PC-3 (cell line): ENCODE measurements at regions not wholly inside any gene's neighbourhood (a gene's known extent, or its start where the extent isn't known, plus 50 kb on each side); places are given as distances from the start of the nearest gene placed in this dataset.

ENCODE experiments used
- ATAC-seq: fragments of 200-7000 bp; cut with Tn5 transposase; 2 replicates; pipeline ENCODE4 v1.9.1; 2020; ENCODE audit warnings: mild to moderate bottlenecking, moderate library complexity
- BruUV-seq: library from RNA; stranded (reverse); fragments of 400-500 nt; replicated peaks from 2 replicates; lab custom pipeline; 2021; lab: Mats Ljungman, UMichigan
- CTCF ChIA-PET: fragments of 300-600 bp; sonication (Branson Sonifier 250); formaldehyde crosslinking; loops from one replicate; lab custom pipeline; 2022; ENCODE audit warnings: antibody characterized with exemption; lab: Charles Lee
- POLR2A ChIA-PET: fragments of 300-600 bp; sonication (Branson Sonifier 250); formaldehyde crosslinking; loops from one replicate; lab custom pipeline; 2022; ENCODE audit warnings: antibody characterized with exemption; ENCODE audit not compliant: unreplicated experiment; lab: Charles Lee
- DNase-seq: peaks from one replicate; pipeline ENCODE4 v3.0.0-alpha.2; 2015
- H2AFZ ChIP-seq: fragments of 300-600 bp; sonication (generic); 2 replicates; pipeline ENCODE4 v1.6.0; 2016; ENCODE audit warnings: antibody characterized with exemption, low read length
- H3F3A ChIP-seq: fragments of 300-600 bp; sonication (generic); one replicate; pipeline ENCODE4 v1.6.0; 2017; ENCODE audit warnings: antibody characterized with exemption, low read length, control low read depth, mild to moderate bottlenecking; ENCODE audit not compliant: unreplicated experiment
- H3K27ac ChIP-seq: fragments of 300-600 bp; sonication (generic); 2 replicates; pipeline ENCODE4 v1.5.1; 2016; ENCODE audit warnings: mild to moderate bottlenecking, low read length
- H3K27me3 ChIP-seq: fragments of 300-600 bp; sonication (generic); 2 replicates; pipeline ENCODE4 v1.6.1; 2016; ENCODE audit warnings: low read length, mixed read lengths
- H3K36me3 ChIP-seq: fragments of 300-600 bp; sonication (generic); 2 replicates; pipeline ENCODE4 v1.6.1; 2016; ENCODE audit warnings: low read depth, mixed run types, low read length, mixed read lengths
- H3K4me1 ChIP-seq: fragments of 300-600 bp; sonication (generic); 2 replicates; pipeline ENCODE4 v1.5.1; 2016; ENCODE audit warnings: low read length; ENCODE audit not compliant: insufficient read depth
- H3K4me2 ChIP-seq: fragments of 300-600 bp; sonication (generic); 2 replicates; pipeline ENCODE4 v1.6.0; 2016; ENCODE audit warnings: low read length
- H3K4me3 ChIP-seq: fragments of 300-600 bp; sonication (generic); 2 replicates; pipeline ENCODE4 v1.5.1; 2016; ENCODE audit warnings: mild to moderate bottlenecking, low read length, mixed read lengths
- H3K79me2 ChIP-seq: fragments of 300-600 bp; sonication (generic); 2 replicates; pipeline ENCODE4 v1.6.1; 2017; ENCODE audit warnings: low read length, mixed read lengths
- H3K9ac ChIP-seq: fragments of 300-600 bp; sonication (generic); 2 replicates; pipeline ENCODE4 v1.6.0; 2016; ENCODE audit warnings: mild to moderate bottlenecking, low read length
- H3K9me2 ChIP-seq: fragments of 300-600 bp; sonication (generic); replicated peaks from 2 replicates; pipeline ENCODE4 v1.6.1; 2016; ENCODE audit warnings: mixed run types, low read length, mixed read lengths
- H3K9me3 ChIP-seq: fragments of 300-600 bp; sonication (generic); 2 replicates; pipeline ENCODE4 v1.6.1; 2016; ENCODE audit warnings: low read length, mixed read lengths
- H4K20me1 ChIP-seq: fragments of 300-600 bp; sonication (generic); 2 replicates; pipeline ENCODE4 v1.6.1; 2016; ENCODE audit warnings: low read length, mixed read lengths
- EZH2 ChIP-seq: fragments of 300-600 bp; sonication (generic); IDR thresholded peaks from one replicate; pipeline ENCODE4 v1.6.1; 2017; ENCODE audit warnings: antibody characterized with exemption, mild to moderate bottlenecking, low read length; ENCODE audit not compliant: unreplicated experiment
- EZH2phosphoT487 ChIP-seq: fragments of 300-600 bp; sonication (generic); IDR thresholded peaks from 2 replicates; pipeline ENCODE4 v1.6.1; 2018; ENCODE audit warnings: mild to moderate bottlenecking, antibody characterized with exemption, low read length, borderline replicate concordance
- intact Hi-C: fragments of 100-400 bp; cut with micrococcal nuclease; formaldehyde crosslinking; loops from 2 replicates; pipeline ENCODE4 v1.9.0; 2023
- TF ChIP-seq, protein P1 (sequence below): fragments of 300-600 bp; sonication (generic); conservative IDR thresholded peaks from 2 replicates; pipeline ENCODE4 v1.5.1; 2017; ENCODE audit warnings: antibody characterized with exemption, low read depth, mild to moderate bottlenecking, low read length

DNA sequence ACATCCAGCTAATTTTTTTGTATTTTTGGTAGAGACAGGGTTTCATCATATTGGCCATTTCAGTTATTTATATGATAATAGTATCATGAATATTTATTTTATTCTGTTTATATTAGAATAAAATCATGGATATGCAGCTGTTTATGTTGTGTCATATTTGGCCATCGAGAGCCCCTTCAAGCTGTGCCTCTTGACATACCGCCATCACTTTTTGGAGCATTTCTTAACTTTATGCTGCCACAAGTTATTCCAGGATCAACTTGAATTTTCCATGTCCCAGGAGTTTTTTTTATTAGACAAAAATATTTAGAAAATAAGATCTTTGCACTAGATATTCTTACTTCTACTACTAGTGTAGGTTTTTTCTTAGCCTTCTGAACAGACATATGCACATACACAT lies 1067.0 kb upstream of the LRRTM3 start:
- no peak overlapping the region for H3K9ac ChIP-seq
- peaks cover 15% of the 10 kb centered on the region for H3K4me1 ChIP-seq
- H3K9me3 ChIP-seq, result no peaks in the 10 kb centered on the region
- no peak for ATAC-seq
- BruUV-seq, result no TSS peak
- TF ChIP-seq EZH2 (no peak), EZH2phosphoT487 (no peak)
- TF ChIP-seq, protein P1, sequence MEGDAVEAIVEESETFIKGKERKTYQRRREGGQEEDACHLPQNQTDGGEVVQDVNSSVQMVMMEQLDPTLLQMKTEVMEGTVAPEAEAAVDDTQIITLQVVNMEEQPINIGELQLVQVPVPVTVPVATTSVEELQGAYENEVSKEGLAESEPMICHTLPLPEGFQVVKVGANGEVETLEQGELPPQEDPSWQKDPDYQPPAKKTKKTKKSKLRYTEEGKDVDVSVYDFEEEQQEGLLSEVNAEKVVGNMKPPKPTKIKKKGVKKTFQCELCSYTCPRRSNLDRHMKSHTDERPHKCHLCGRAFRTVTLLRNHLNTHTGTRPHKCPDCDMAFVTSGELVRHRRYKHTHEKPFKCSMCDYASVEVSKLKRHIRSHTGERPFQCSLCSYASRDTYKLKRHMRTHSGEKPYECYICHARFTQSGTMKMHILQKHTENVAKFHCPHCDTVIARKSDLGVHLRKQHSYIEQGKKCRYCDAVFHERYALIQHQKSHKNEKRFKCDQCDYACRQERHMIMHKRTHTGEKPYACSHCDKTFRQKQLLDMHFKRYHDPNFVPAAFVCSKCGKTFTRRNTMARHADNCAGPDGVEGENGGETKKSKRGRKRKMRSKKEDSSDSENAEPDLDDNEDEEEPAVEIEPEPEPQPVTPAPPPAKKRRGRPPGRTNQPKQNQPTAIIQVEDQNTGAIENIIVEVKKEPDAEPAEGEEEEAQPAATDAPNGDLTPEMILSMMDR, result no peak
- intact Hi-C loops, result no loop called here
- POLR2A ChIA-PET, result no interaction called here
- H3K4me3 ChIP-seq, result no peak overlapping the region
- no peak for DNase-seq
- H3K27ac ChIP-seq, result no peak overlapping the region
- no peak overlapping the region for H2AFZ ChIP-seq
- CTCF ChIA-PET, result no interaction called here
- no peaks in the 10 kb centered on the region; the same call in 1 of the 2 replicates for H3K9me2 ChIP-seq
- no peaks in the 10 kb centered on the region for H3K79me2 ChIP-seq
- peaks cover 4% of the 10 kb centered on the region for H3F3A ChIP-seq
- H3K36me3 ChIP-seq, result no peaks in the 10 kb centered on the region
- H3K4me2 ChIP-seq, result no peak overlapping the region
- no peaks in the 10 kb centered on the region for H3K27me3 ChIP-seq
- no peaks in the 10 kb centered on the region for H4K20me1 ChIP-seq

DNA sequence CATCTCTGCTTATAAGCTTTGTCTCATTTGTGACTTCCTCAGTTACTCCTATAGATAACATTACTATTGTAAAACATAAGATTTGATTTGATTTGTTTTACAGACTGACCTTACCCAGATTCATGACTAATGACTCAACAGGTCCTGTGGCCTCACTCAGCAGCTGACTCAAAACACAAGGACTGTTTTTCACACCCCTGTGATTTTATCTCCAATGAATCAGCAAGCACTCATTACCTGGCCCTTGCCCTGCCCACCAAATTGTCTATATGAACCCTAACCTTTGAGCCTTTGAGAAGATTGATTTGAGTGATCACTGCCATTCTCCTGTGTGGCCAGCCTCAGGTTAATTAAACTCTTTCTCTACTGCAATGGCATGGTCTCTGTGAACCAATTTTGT lies 1064.6 kb upstream of the LRRTM3 start:
- Histone ChIP-seq H3F3A (peaks cover 4% of the 10 kb centered on the region), H3K9me2 (no peaks in the 10 kb centered on the region; the same call in 1 of the 2 replicates), H3K4me1 (peaks cover 15% of the 10 kb centered on the region), H2AFZ (no peak overlapping the region), H3K27me3 (no peaks in the 10 kb centered on the region), H3K4me3 (no peak overlapping the region), H3K9ac (no peak overlapping the region), H3K4me2 (peak overlapping the region; percentile 33), H3K9me3 (no peaks in the 10 kb centered on the region), H4K20me1 (no peaks in the 10 kb centered on the region), H3K79me2 (no peaks in the 10 kb centered on the region), H3K36me3 (no peaks in the 10 kb centered on the region), H3K27ac (peak overlapping the region; percentile 20)
- ATAC-seq (peak; percentile 99), DNase-seq (peak; percentile 92)
- ChIA-PET CTCF (no interaction called here), POLR2A (no interaction called here)
- intact Hi-C loops, result loop anchor here (2.0 kb wide), 2 partner anchors 30 to 108 kb away; no protein-coding TSS in a partner anchor
- BruUV-seq, result no TSS peak
- TF ChIP-seq, protein P1, result no peak
- TF ChIP-seq EZH2 (no peak), EZH2phosphoT487 (no peak)
